Right lobe of liver (tissue), 6 donors: ENCODE measurements at regions not wholly inside any gene's neighbourhood (a gene's known extent, or its start where the extent isn't known, plus 50 kb on each side); places are given as distances from the start of the nearest gene placed in this dataset.
"Not testable (repeated sequence)": the region's sequence is repeated elsewhere in the genome, so short reads cannot be mapped to it uniquely, and the experiment has no call there.

Experiments
- ATAC-seq, 4 donors: fragments of 200-7000 bp; cut with Tn5 transposase; one replicate each; pipeline ENCODE4 v1.9.1; 2020; ENCODE audit warnings: mild to moderate bottlenecking in 4 of 4, moderate library complexity in 4 of 4
- DNase-seq, 3 donors: peaks; one replicate each; pipeline ENCODE4 v3.0.0-alpha.2; 2020
- H3K27ac ChIP-seq, 3 donors: fragments of 200-600 bp; one replicate each; pipeline ENCODE4 v1.8.0; 2022
- H3K27me3 ChIP-seq, 2 donors: fragments of 200-600 bp; one replicate each; pipeline ENCODE4 v1.8.0; 2022
- H3K36me3 ChIP-seq, 4 donors: fragments of 200-600 bp; sonication (generic) in 1 of 4; one replicate each; pipeline versions ENCODE4 v1.5.1 to v1.8.0; 2017 to 2022; ENCODE audit warnings: control low read depth in 1 of 4
- H3K4me1 ChIP-seq, 4 donors: fragments of 200-600 bp; sonication (generic) in 1 of 4; one replicate each; pipeline versions ENCODE4 v1.5.1 to v1.8.0; 2017 to 2022; ENCODE audit warnings: control low read depth in 1 of 4
- H3K4me3 ChIP-seq, 3 donors: fragments of 200-600 bp; one replicate each; pipeline ENCODE4 v1.8.0; 2022
- H3K9me3 ChIP-seq, 4 donors: fragments of 200-600 bp; sonication (generic) in 1 of 4; one replicate each; pipeline versions ENCODE4 v1.5.1 to v1.8.0; 2017 to 2022; ENCODE audit warnings: control low read depth in 1 of 4
- POLR2A ChIP-seq: fragments of 450-650 bp; IDR thresholded peaks from one replicate; pipeline ENCODE4 v1.6.1; 2017; ENCODE audit warnings: antibody characterized with exemption, mild to moderate bottlenecking
- WGBS: methylation state at CpG from one replicate; pipeline ENCODE4 v1.1.6; 2018; ENCODE audit warnings: low coverage, low lambda C conversion rate; ENCODE audit not compliant: insufficient coverage; ENCODE audit errors: missing lambda C conversion rate; 5-methylcytosine and 5-hydroxymethylcytosine counted together
- intact Hi-C, 2 donors: fragments of 100-400 bp; cut with DNase I; formaldehyde crosslinking; loops; one replicate each; pipeline versions ENCODE4 v1.11.2 to v1.14.1; 2022
- TF ChIP-seq, protein P1 (sequence below), 4 donors: fragments of 200-600 bp in 3 of 4; fragments of 450-650 bp in 1 of 4; IDR thresholded peaks; one replicate each; pipeline versions ENCODE4 v1.5.1 to v1.8.0; 2016 to 2022; ENCODE audit warnings: antibody characterized with exemption in 4 of 4, mild to moderate bottlenecking in 2 of 4
- donor health status: DM: no; HTN: yes; CAD: no.
- donor health status: DM: no; HTN: no; CAD: no.
- donor health status: DM: no; HTN: no; CAD: no.
- donor health status: DM: no; HTN: yes; CAD: no.
- donor health status: DM: no; HTN: yes; CAD: no.

DNA sequence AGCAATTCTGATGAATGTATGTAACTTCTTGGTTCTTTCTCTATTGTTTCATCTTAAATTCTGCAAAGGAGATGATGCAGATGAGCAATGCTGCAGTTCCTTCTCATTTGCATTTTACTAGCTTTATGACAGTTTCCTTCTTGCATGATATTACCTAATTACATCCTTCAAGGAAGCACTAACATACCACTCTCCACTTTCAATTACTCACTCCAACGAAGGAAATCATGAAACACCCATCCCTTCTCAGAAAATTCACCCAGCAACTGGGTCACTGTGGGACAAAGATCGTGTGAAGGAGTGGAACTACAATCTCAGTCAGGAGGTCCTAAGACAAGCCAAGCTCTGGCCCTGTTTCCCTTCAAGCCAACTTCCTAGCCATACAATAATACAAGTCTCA is 142.3 kb downstream of the CHD1L start:
- no peaks in the 10 kb centered on the region for H3K9me3 ChIP-seq
- 36% methylated on average over 2 of the region's 2 CpGs for WGBS
- TF ChIP-seq, protein P1, sequence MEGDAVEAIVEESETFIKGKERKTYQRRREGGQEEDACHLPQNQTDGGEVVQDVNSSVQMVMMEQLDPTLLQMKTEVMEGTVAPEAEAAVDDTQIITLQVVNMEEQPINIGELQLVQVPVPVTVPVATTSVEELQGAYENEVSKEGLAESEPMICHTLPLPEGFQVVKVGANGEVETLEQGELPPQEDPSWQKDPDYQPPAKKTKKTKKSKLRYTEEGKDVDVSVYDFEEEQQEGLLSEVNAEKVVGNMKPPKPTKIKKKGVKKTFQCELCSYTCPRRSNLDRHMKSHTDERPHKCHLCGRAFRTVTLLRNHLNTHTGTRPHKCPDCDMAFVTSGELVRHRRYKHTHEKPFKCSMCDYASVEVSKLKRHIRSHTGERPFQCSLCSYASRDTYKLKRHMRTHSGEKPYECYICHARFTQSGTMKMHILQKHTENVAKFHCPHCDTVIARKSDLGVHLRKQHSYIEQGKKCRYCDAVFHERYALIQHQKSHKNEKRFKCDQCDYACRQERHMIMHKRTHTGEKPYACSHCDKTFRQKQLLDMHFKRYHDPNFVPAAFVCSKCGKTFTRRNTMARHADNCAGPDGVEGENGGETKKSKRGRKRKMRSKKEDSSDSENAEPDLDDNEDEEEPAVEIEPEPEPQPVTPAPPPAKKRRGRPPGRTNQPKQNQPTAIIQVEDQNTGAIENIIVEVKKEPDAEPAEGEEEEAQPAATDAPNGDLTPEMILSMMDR (IDR thresholded peaks at IDR 0.05): no peak
- no peak for TF ChIP-seq POLR2A
- no peak overlapping the region for H3K4me3 ChIP-seq
- no peaks in the 10 kb centered on the region for H3K36me3 ChIP-seq
- ATAC-seq (no peak), DNase-seq (no peak)
- no peaks in the 10 kb centered on the region for H3K27me3 ChIP-seq
- H3K27ac ChIP-seq: no peak overlapping the region
- intact Hi-C loops: no loop called here
- no peaks in the 10 kb centered on the region for H3K4me1 ChIP-seq

DNA sequence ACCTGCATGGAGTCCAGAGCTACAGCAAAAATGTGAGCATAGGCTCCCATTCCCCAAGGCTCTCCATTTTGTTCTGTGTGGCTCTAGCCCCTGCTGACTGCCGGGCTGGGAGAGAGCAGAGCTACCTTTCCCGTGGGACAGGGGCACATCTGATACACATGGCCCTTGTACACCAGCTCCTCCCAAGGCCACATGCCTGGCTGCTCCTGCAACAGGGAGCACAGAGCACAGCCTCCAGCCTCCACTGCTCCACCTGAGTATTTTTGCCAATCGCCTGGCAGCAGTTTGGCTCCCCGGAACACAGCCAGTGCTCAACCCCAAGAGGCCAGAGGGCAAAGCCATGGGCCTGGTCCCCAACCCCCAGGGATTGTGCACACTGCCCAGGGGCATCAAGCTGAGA is 146.5 kb downstream of the CHD1L start:
- no peak overlapping the region for H3K27ac ChIP-seq
- no peaks in the 10 kb centered on the region for H3K4me1 ChIP-seq
- H3K36me3 ChIP-seq: no peaks in the 10 kb centered on the region
- H3K4me3 ChIP-seq: no peak overlapping the region
- no peaks in the 10 kb centered on the region for H3K27me3 ChIP-seq
- WGBS: no CpG with 5 or more reads among the region's 4 CpGs
- H3K9me3 ChIP-seq: no peaks in the 10 kb centered on the region
- DNase-seq (no peak), ATAC-seq (peak in 1 of 4 donors; percentile 39)
- intact Hi-C loops: no loop called here
- TF ChIP-seq, protein P1 (IDR thresholded peaks at IDR 0.05): no peak
- no peak for TF ChIP-seq POLR2A

DNA sequence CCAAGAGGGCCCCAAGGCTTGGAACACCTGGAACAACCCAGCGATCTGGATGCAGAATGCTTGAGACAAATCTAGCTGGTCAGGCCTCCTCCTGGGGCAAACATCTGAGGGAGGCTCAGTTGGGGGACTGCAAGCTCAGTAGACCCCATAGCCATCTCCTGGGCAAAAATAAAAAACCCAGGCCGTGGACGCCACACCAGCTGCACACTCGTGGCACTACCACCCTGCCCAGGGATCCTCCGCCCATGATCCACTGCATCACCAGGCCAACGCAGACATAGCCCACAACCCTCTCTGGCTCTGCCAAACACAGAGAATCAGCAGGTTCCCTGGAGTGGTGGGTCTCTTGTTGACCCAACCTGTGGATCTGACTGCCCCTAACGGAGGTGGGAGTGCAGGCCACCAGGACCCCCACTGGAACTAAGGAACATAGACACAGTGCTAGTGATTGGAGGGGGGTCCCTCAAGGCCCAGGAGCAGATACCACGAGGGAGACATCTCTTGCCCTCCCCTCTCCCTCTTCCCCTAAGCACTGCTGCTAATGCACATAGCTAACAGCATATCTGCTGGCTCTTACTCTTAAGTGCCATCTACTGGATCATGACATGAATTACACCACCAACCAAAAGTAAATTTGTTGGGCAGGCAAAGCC is 147.2 kb downstream of the CHD1L start:
- ATAC-seq: peak; percentile 89 to 92 (median 91)
- DNase-seq: no peak
- intact Hi-C loops: no loop called here
- H3K36me3 ChIP-seq: no peaks in the 10 kb centered on the region
- TF ChIP-seq, protein P1 (IDR thresholded peaks at IDR 0.05): peak; percentile 68 to 73 (median 70)
- no peak for TF ChIP-seq POLR2A
- 60% methylated on average over 3 of the region's 8 CpGs for WGBS
- no peak overlapping the region for H3K4me3 ChIP-seq
- no peaks in the 10 kb centered on the region for H3K27me3 ChIP-seq
- H3K27ac ChIP-seq: no peak overlapping the region
- H3K4me1 ChIP-seq: no peaks in the 10 kb centered on the region
- H3K9me3 ChIP-seq: no peaks in the 10 kb centered on the region

GRCh38 chr1:147390185-147390542 is 147.7 kb downstream of the CHD1L start:
- no peak for ATAC-seq
- Histone ChIP-seq H3K27me3 (no peaks in the 10 kb centered on the region), H3K4me1 (no peaks in the 10 kb centered on the region), H3K4me3 (no peak overlapping the region), H3K9me3 (no peaks in the 10 kb centered on the region), H3K27ac (no peak overlapping the region), H3K36me3 (no peaks in the 10 kb centered on the region)
- intact Hi-C loops: no loop called here
- 0% methylated on average over 3 of the region's 3 CpGs for WGBS
- TF ChIP-seq, protein P1 (IDR thresholded peaks at IDR 0.05): no peak
- no peak for TF ChIP-seq POLR2A
- DNase-seq: no peak

DNA sequence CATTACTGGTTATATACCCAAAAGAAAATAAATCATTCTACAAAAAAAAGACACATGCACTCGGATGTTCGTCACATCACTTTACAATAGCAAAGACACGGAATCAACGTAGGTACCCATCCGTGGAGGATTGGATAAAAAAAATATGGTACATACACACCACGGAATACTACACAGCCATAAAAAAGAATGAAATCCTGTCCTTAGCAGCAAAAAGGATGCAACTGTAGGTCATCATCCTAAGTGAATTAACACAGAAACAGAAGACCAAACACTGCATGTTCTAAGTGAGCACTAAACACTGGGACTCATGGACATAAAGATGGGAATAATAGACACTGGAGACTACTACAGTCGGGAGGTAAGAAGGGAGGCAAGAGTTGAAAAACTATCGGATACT is 148.6 kb downstream of the CHD1L start:
- Histone ChIP-seq H3K27ac (no peak overlapping the region), H3K9me3 (no peaks in the 10 kb centered on the region), H3K27me3 (no peaks in the 10 kb centered on the region), H3K36me3 (no peaks in the 10 kb centered on the region), H3K4me3 (no peak overlapping the region), H3K4me1 (no peaks in the 10 kb centered on the region)
- no peak for ATAC-seq
- DNase-seq: no peak
- no peak for TF ChIP-seq POLR2A
- TF ChIP-seq, protein P1 (IDR thresholded peaks at IDR 0.05): no peak
- intact Hi-C loops: no loop called here
- 86% methylated on average over 8 of the region's 8 CpGs for WGBS

DNA sequence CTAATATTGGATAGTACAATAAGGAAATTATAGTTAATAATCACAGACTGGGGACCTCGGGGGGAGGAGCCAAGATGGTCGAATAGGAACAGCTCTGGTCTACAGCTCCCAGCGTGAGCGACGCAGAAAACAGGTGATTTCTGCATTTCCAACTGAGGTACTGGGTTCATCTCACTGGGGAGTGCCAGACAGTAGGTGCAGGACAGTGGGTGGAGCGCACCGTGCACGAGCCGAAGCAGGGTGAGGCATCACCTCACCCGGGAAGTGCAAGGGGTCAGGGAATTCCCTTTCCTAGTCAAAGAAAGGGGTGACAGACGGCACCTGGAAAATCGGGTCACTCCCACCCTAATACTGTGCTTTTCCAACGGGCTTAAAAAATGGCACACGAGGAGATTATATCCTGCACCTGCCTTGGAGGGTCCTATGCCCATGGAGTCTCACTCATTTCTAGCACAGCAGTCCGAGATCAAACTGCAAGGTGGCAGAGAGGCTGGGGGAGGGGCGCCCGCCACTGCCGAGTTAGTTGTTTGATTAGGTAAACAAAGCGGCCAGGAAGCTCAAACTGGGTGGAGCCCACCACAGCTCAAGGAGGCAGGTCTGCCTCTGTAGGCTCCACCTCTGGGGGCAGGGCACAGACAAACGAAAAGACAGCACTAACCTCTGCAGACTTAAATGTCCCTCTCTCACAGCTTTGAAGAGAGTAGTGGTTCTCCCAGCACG is 138.8 kb upstream of the BCL9 start:
- H3K36me3 ChIP-seq, H3K27ac ChIP-seq, ATAC-seq, H3K27me3 ChIP-seq, H3K9me3 ChIP-seq, H3K4me1 ChIP-seq, intact Hi-C loops: not testable (repeated sequence)
- WGBS: 62% methylated on average over 8 of the region's 21 CpGs
- peak overlapping the region in 2 of 3 donors; percentile 6 to 21 for H3K4me3 ChIP-seq
- DNase-seq: peak; percentile 69 to 82 (median 80)

DNA sequence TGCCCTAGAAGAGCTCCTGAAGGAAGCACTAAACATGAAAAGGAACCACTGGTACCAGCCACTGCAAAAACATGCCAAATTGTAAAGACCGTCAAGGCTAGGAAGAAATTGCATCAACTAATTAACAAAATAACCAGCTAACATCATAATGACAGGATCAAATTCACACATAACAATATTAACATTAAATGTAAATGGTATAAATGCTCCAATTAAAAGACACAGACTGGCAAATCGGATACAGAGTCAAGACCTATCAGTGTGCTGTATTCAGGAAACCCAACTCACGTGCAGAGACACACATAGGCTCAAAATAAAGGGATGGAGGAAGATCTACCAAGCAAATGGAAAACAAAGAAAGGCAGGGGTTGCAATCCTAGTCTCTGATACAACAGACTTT is 137.0 kb upstream of the BCL9 start:
- DNase-seq, H3K27ac ChIP-seq, intact Hi-C loops, H3K27me3 ChIP-seq, H3K9me3 ChIP-seq, H3K36me3 ChIP-seq, ATAC-seq, H3K4me1 ChIP-seq, H3K4me3 ChIP-seq: not testable (repeated sequence)
- whole genome bisulfite sequencing: 86% methylated on average over 3 of the region's 3 CpGs
